ENCODE measurements at regions not wholly inside any gene's neighbourhood (a gene's known extent, or its start where the extent isn't known, plus 50 kb on each side); places are given as distances from the start of the nearest gene placed in this dataset.

GRCh38 chr2:209141142-209141541 lies 282.7 kb upstream of the MAP2 start:
- TF ChIP-seq, protein P1, sequence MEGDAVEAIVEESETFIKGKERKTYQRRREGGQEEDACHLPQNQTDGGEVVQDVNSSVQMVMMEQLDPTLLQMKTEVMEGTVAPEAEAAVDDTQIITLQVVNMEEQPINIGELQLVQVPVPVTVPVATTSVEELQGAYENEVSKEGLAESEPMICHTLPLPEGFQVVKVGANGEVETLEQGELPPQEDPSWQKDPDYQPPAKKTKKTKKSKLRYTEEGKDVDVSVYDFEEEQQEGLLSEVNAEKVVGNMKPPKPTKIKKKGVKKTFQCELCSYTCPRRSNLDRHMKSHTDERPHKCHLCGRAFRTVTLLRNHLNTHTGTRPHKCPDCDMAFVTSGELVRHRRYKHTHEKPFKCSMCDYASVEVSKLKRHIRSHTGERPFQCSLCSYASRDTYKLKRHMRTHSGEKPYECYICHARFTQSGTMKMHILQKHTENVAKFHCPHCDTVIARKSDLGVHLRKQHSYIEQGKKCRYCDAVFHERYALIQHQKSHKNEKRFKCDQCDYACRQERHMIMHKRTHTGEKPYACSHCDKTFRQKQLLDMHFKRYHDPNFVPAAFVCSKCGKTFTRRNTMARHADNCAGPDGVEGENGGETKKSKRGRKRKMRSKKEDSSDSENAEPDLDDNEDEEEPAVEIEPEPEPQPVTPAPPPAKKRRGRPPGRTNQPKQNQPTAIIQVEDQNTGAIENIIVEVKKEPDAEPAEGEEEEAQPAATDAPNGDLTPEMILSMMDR (conservative IDR thresholded peaks at IDR 0.05 in 1 of 2, IDR thresholded peaks at IDR 0.05 in 1 of 2; ENCODE audit: low read depth in 1 of 2, low read length in 2 of 2) = no peak
- TF ChIP-seq EZH2 (IDR thresholded peaks at IDR 0.05; ENCODE audit: low read length, missing control alignments) = no peak
